Peyer's patch (tissue), 4 donors: ENCODE measurements at regions not wholly inside any gene's neighbourhood (a gene's known extent, or its start where the extent isn't known, plus 50 kb on each side); places are given as distances from the start of the nearest gene placed in this dataset.

Experiments used
- POLR2A ChIP-seq, 2 donors: fragments of 450-650 bp; IDR thresholded peaks; one replicate each; pipeline ENCODE4 v1.5.1; 2017; ENCODE audit warnings: antibody characterized with exemption in 2 of 2, mild to moderate bottlenecking in 2 of 2, moderate library complexity in 2 of 2
- TF ChIP-seq, protein P1 (sequence below), 6 experiments: fragments of 450-650 bp in 4 of 6; fragments of 200-600 bp in 2 of 6; sonication (generic) in 1 of 6; IDR thresholded peaks; one replicate each; pipeline ENCODE4 v1.5.1; 2017 to 2019; ENCODE audit warnings: antibody characterized with exemption in 6 of 6, mild to moderate bottlenecking in 3 of 6, moderate library complexity in 1 of 6

DNA sequence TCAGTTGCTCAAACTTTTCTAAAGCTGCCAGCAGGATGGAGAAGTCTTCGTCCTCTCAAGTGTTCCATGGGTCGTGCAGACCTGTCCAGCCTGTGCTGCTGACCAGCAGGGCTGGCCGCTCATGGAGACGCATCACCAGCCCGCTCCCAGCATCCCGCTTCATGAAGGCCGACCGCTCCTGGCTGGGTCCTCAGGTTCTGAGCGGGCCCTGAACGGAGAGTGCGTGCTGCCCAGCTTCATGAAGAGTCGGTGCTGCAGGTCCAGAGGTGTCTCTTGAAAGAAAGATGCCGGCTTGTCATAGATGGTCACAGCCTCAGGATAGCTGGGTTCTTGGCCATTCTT, 75.8 kb upstream of the KCNAB1 start:
- TF ChIP-seq, protein P1, sequence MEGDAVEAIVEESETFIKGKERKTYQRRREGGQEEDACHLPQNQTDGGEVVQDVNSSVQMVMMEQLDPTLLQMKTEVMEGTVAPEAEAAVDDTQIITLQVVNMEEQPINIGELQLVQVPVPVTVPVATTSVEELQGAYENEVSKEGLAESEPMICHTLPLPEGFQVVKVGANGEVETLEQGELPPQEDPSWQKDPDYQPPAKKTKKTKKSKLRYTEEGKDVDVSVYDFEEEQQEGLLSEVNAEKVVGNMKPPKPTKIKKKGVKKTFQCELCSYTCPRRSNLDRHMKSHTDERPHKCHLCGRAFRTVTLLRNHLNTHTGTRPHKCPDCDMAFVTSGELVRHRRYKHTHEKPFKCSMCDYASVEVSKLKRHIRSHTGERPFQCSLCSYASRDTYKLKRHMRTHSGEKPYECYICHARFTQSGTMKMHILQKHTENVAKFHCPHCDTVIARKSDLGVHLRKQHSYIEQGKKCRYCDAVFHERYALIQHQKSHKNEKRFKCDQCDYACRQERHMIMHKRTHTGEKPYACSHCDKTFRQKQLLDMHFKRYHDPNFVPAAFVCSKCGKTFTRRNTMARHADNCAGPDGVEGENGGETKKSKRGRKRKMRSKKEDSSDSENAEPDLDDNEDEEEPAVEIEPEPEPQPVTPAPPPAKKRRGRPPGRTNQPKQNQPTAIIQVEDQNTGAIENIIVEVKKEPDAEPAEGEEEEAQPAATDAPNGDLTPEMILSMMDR (IDR thresholded peaks at IDR 0.05) = no peak
- TF ChIP-seq POLR2A (IDR thresholded peaks at IDR 0.05) = no peak
